ENCODE measurements at regions not wholly inside any gene's neighbourhood (a gene's known extent, or its start where the extent isn't known, plus 50 kb on each side); places are given as distances from the start of the nearest gene placed in this dataset.

- H3K4me3 Mint-ChIP-seq: no peak overlapping the region
Measured at GRCh38 chr21:31456201-31456600, 112.1 kb upstream of the TIAM1 start.

GRCh38 chr21:31455506-31455905 lies 111.4 kb upstream of the TIAM1 start:
- H3K27ac Mint-ChIP-seq: no peak overlapping the region
- no peaks in the 10 kb centered on the region for H3K36me3 Mint-ChIP-seq (ENCODE audit: low read depth)
- peaks cover 1% of the 10 kb centered on the region for H3K4me1 Mint-ChIP-seq (ENCODE audit: low read depth)
- H3K27me3 Mint-ChIP-seq: no peaks in the 10 kb centered on the region
- no peak for DNase-seq
- H3K4me3 Mint-ChIP-seq: no peak overlapping the region
- H3K9me3 Mint-ChIP-seq: no peaks in the 10 kb centered on the region

More at GRCh38 chr21:31456201-31456600, 112.1 kb upstream of the TIAM1 start:
- no peak overlapping the region for H3K27ac Mint-ChIP-seq
- DNase-seq: no peak
- H3K4me1 Mint-ChIP-seq (ENCODE audit: low read depth): peaks cover 7% of the 10 kb centered on the region
- no peaks in the 10 kb centered on the region for H3K36me3 Mint-ChIP-seq (ENCODE audit: low read depth)
- H3K27me3 Mint-ChIP-seq: no peaks in the 10 kb centered on the region
- no peaks in the 10 kb centered on the region for H3K9me3 Mint-ChIP-seq

- no peaks in the 10 kb centered on the region for H3K9me3 Mint-ChIP-seq
Measured at GRCh38 chr21:31450980-31451379, 106.9 kb upstream of the TIAM1 start.

DNA sequence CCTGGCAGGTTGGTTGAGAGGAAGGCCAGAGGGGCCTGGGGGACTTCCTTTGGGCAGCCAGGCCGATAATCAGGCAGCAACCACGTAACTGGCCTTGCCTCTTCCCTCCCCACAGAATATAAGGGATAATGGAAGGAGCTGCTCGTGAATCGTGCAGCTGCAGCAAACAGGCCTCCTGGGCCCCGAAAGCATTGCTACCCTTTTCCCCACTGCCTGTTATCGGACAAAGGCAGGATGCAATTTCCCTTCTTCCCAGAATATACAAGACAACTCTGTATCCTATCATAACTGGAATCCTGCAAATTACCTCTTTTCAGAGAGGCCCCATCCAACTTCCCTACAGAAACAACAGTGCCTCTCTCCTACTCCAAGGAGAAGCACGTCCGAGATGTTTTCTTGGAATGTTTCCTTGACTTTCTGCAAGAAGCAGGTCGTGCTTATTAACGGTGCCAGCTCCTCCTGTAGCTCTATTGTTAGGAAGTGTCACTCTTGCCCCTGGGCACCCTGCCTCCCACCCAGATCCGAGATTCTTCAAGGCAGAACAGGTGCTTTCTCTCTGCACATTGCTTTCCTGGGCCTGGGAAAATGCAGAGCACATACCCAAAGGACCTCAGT lies 106.0 kb upstream of the TIAM1 start:
- H3K4me1 Mint-ChIP-seq (ENCODE audit: low read depth): peaks cover 29% of the 10 kb centered on the region
- H3K27me3 Mint-ChIP-seq: no peaks in the 10 kb centered on the region
- no peak overlapping the region for H3K4me3 Mint-ChIP-seq
- H3K36me3 Mint-ChIP-seq (ENCODE audit: low read depth): no peaks in the 10 kb centered on the region
- H3K27ac Mint-ChIP-seq: no peak overlapping the region
- no peak for DNase-seq
- H3K9me3 Mint-ChIP-seq: no peaks in the 10 kb centered on the region

More at GRCh38 chr21:31450980-31451379, 106.9 kb upstream of the TIAM1 start:
- no peak overlapping the region for H3K4me3 Mint-ChIP-seq
- peaks cover 21% of the 10 kb centered on the region for H3K4me1 Mint-ChIP-seq (ENCODE audit: low read depth)
- no peak overlapping the region for H3K27ac Mint-ChIP-seq
- H3K36me3 Mint-ChIP-seq (ENCODE audit: low read depth): no peaks in the 10 kb centered on the region
- H3K27me3 Mint-ChIP-seq: no peaks in the 10 kb centered on the region
- DNase-seq: no peak

- no peaks in the 10 kb centered on the region for H3K36me3 Mint-ChIP-seq (ENCODE audit: low read depth)
- peaks cover 44% of the 10 kb centered on the region for H3K4me1 Mint-ChIP-seq (ENCODE audit: low read depth)
- no peak overlapping the region for H3K4me3 Mint-ChIP-seq
- no peak overlapping the region for H3K27ac Mint-ChIP-seq
- no peaks in the 10 kb centered on the region for H3K27me3 Mint-ChIP-seq
- DNase-seq: no peak
- no peaks in the 10 kb centered on the region for H3K9me3 Mint-ChIP-seq
Measured at GRCh38 chr21:31448496-31448895, 104.4 kb upstream of the TIAM1 start.

GRCh38 chr21:31447505-31447904 lies 103.4 kb upstream of the TIAM1 start:
- H3K27me3 Mint-ChIP-seq: no peaks in the 10 kb centered on the region

GRCh38 chr21:31446226-31446855 lies 102.3 kb upstream of the TIAM1 start:
- peaks cover 48% of the 10 kb centered on the region for H3K4me1 Mint-ChIP-seq (ENCODE audit: low read depth)
- DNase-seq: no peak

More at GRCh38 chr21:31447505-31447904, 103.4 kb upstream of the TIAM1 start:
- H3K4me3 Mint-ChIP-seq: no peak overlapping the region
- no peak for DNase-seq
- no peaks in the 10 kb centered on the region for H3K9me3 Mint-ChIP-seq
- no peaks in the 10 kb centered on the region for H3K36me3 Mint-ChIP-seq (ENCODE audit: low read depth)
- H3K27ac Mint-ChIP-seq: no peak overlapping the region
- peaks cover 48% of the 10 kb centered on the region for H3K4me1 Mint-ChIP-seq (ENCODE audit: low read depth)

GRCh38 chr21:31445137-31445536 lies 101.1 kb upstream of the TIAM1 start:
- no peaks in the 10 kb centered on the region for H3K27me3 Mint-ChIP-seq
- no peak for DNase-seq
- H3K4me1 Mint-ChIP-seq (ENCODE audit: low read depth): peaks cover 48% of the 10 kb centered on the region
- H3K27ac Mint-ChIP-seq: no peak overlapping the region
- no peak overlapping the region for H3K4me3 Mint-ChIP-seq
- peaks cover 13% of the 10 kb centered on the region for H3K9me3 Mint-ChIP-seq
- peaks cover 10% of the 10 kb centered on the region for H3K36me3 Mint-ChIP-seq (ENCODE audit: low read depth)

More at GRCh38 chr21:31446226-31446855, 102.3 kb upstream of the TIAM1 start:
- peak overlapping the region; percentile 1 for H3K27ac Mint-ChIP-seq
- H3K27me3 Mint-ChIP-seq: no peaks in the 10 kb centered on the region
- no peak overlapping the region for H3K4me3 Mint-ChIP-seq
- H3K9me3 Mint-ChIP-seq: peaks cover 4% of the 10 kb centered on the region
- H3K36me3 Mint-ChIP-seq (ENCODE audit: low read depth): peaks cover 2% of the 10 kb centered on the region

GRCh38 chr21:31443736-31444521 lies 99.9 kb upstream of the TIAM1 start:
- DNase-seq: no peak
- no peak overlapping the region for H3K27ac Mint-ChIP-seq
- no peak overlapping the region for H3K4me3 Mint-ChIP-seq

GRCh38 chr21:31442339-31442738 lies 98.3 kb upstream of the TIAM1 start:
- no peaks in the 10 kb centered on the region for H3K27me3 Mint-ChIP-seq
- H3K4me3 Mint-ChIP-seq: no peak overlapping the region
- peaks cover 19% of the 10 kb centered on the region for H3K9me3 Mint-ChIP-seq
- peaks cover 11% of the 10 kb centered on the region for H3K36me3 Mint-ChIP-seq (ENCODE audit: low read depth)
- no peak for DNase-seq
- peaks cover 40% of the 10 kb centered on the region for H3K4me1 Mint-ChIP-seq (ENCODE audit: low read depth)
- no peak overlapping the region for H3K27ac Mint-ChIP-seq

More at GRCh38 chr21:31443736-31444521, 99.9 kb upstream of the TIAM1 start:
- Mint-ChIP-seq H3K36me3 (ENCODE audit: low read depth) (peaks cover 11% of the 10 kb centered on the region), H3K9me3 (peaks cover 19% of the 10 kb centered on the region), H3K4me1 (ENCODE audit: low read depth) (peaks cover 48% of the 10 kb centered on the region), H3K27me3 (no peaks in the 10 kb centered on the region)

DNA sequence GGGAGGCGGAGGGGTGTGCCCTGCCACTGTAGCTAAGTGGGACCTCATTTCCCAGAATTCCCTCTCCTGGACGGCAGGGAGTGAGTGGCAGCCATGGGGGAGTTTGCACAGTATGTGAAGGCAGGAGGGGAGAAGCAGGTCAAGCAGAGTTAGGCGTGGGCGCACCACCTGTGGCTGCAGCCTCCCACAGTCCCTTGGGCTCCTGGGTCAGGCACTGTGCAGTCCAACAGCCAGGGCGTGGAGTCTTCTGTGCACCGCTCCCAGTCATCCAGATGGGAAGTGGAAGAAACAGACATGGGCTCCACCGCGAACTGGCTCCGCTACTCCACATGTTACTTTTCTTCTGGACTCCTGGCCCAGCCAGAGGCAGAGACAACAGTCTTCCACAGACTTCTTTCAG lies 85.4 kb upstream of the TIAM1 start:
- no peak overlapping the region for H3K27ac Mint-ChIP-seq
- no peaks in the 10 kb centered on the region for H3K9me3 Mint-ChIP-seq
- H3K36me3 Mint-ChIP-seq (ENCODE audit: low read depth): peaks cover 1% of the 10 kb centered on the region
- H3K4me1 Mint-ChIP-seq (ENCODE audit: low read depth): peaks cover 18% of the 10 kb centered on the region
- DNase-seq: no peak
- no peak overlapping the region for H3K4me3 Mint-ChIP-seq
- H3K27me3 Mint-ChIP-seq: no peaks in the 10 kb centered on the region

DNA sequence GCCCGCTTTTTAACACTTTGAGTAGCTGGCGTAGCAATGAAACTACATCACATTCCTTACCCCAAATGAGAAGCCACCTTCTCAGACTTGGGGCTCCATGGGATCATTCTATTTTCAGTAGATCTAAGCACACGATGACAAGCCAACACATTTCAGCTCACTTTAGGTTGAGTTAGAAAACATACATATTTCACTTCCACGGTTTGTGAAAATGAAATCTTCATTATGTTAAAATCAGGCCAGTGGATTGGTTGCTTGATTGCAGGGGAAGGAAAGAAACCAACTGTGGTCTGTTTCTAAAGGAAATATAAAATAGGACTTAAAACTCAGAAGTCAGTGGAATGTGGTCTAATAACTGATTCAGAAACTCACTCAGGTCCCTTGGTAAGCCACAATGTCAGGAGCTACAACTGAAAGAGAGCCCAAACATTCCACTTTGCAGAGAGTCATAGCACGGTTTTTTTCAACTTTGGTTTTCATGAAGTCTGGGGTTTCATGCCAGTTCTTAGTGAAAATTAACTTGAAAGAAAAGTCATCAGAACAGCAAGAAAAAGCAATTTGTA lies 82.3 kb upstream of the TIAM1 start:
- peaks cover 1% of the 10 kb centered on the region for H3K36me3 Mint-ChIP-seq (ENCODE audit: low read depth)
- peak overlapping the region; percentile 1 for H3K4me3 Mint-ChIP-seq
- H3K27me3 Mint-ChIP-seq: no peaks in the 10 kb centered on the region
- peak overlapping the region; percentile 80 for H3K27ac Mint-ChIP-seq
- peaks cover 21% of the 10 kb centered on the region for H3K4me1 Mint-ChIP-seq (ENCODE audit: low read depth)
- DNase-seq: no peak
- H3K9me3 Mint-ChIP-seq: no peaks in the 10 kb centered on the region

DNA sequence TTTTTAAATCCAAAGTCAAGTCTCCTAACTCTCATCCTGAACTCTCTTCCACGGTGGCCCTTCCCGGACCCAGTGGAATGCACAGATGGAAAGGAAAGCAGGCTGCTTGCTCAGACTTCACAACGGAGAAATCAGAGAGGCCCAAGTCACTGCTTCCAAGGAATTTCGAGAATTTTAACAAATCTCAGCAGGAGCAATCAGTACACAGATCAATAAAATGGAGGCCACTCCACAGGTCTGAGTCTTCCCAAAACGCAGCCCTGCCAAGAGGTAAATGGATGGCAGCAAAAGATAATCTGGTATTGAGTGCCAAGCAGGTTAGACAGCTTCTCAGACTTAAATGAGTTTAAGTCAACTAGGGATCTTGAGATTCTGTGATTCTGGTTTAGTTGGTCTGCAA lies 81.1 kb upstream of the TIAM1 start:
- Mint-ChIP-seq H3K27ac (no peak overlapping the region), H3K27me3 (no peaks in the 10 kb centered on the region), H3K4me1 (ENCODE audit: low read depth) (peaks cover 21% of the 10 kb centered on the region), H3K4me3 (no peak overlapping the region), H3K36me3 (ENCODE audit: low read depth) (peaks cover 1% of the 10 kb centered on the region), H3K9me3 (no peaks in the 10 kb centered on the region)
- no peak for DNase-seq

DNA sequence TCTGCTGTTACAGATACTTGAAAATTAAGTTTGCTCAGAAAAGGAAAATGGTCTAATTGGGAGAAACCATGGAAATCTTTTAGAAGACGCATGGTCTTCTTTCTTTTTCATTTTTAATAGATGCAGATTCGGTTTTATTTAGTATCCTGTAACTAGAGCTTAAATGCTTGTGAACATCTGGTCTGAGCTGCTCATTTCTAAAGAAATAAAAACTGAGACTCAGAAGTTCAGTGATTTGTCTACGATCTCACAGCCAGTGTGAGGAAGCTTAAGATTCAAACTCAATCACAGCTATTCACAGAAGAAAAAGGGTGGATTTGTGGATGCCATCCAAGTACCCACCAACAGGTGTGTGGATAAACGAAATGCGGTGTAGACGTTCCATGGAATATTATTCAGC lies 80.0 kb upstream of the TIAM1 start:
- H3K4me3 Mint-ChIP-seq: no peak overlapping the region
- no peaks in the 10 kb centered on the region for H3K27me3 Mint-ChIP-seq
- no peaks in the 10 kb centered on the region for H3K36me3 Mint-ChIP-seq (ENCODE audit: low read depth)
- peaks cover 19% of the 10 kb centered on the region for H3K4me1 Mint-ChIP-seq (ENCODE audit: low read depth)
- H3K9me3 Mint-ChIP-seq: no peaks in the 10 kb centered on the region
- no peak for DNase-seq
- no peak overlapping the region for H3K27ac Mint-ChIP-seq

All from activated T-cell treated with anti-CD3 and anti-CD28 coated beads, Interleukin-2, amount 50 U/mL, for 24 hours (primary cell).